ENCODE measurements at regions not wholly inside any gene's neighbourhood (a gene's known extent, or its start where the extent isn't known, plus 50 kb on each side); places are given as distances from the start of the nearest gene placed in this dataset.

DNA sequence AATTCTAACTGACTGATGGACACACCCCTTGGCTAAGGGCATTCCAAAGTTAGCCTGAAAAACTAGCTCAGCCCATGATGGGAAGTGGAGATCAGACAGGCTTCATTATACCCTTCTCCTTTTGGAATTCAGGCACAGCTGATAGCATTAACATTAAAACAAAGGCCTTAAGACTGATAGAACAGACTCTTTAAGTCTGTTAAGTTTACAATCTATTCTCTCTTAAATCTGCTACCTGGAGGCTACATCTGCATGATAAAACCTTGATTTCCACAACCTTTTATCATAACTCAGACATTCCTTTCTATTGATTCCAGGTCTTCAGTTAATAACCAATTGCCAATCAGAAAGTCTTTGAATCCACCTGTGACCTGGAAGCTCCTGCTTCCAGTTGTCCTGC, 281.4 kb downstream of the TUSC1 start:
- TF ChIP-seq ZNF446 (CRISPR knock-in tag; IDR thresholded peaks at IDR 0.05) = no peak
- TF ChIP-seq NKX3-1 (CRISPR knock-in tag; IDR thresholded peaks at IDR 0.05) = no peak
- TF ChIP-seq TBP (CRISPR knock-in tag; IDR thresholded peaks at IDR 0.05) = no peak
- no peak for TF ChIP-seq ZNF3 (CRISPR knock-in tag; IDR thresholded peaks at IDR 0.05)
- no peak for TF ChIP-seq ZBTB7B (CRISPR knock-in tag; IDR thresholded peaks at IDR 0.05)
- TF ChIP-seq, protein P1, sequence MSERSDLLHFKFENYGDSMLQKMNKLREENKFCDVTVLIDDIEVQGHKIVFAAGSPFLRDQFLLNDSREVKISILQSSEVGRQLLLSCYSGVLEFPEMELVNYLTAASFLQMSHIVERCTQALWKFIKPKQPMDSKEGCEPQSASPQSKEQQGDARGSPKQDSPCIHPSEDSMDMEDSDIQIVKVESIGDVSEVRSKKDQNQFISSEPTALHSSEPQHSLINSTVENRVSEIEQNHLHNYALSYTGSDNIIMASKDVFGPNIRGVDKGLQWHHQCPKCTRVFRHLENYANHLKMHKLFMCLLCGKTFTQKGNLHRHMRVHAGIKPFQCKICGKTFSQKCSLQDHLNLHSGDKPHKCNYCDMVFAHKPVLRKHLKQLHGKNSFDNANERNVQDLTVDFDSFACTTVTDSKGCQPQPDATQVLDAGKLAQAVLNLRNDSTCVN (CRISPR knock-in tag; IDR thresholded peaks at IDR 0.05; ENCODE audit: borderline replicate concordance) = no peak
- TF ChIP-seq HOXA5 (CRISPR knock-in tag; IDR thresholded peaks at IDR 0.05) = no peak
- TF ChIP-seq, protein P2, sequence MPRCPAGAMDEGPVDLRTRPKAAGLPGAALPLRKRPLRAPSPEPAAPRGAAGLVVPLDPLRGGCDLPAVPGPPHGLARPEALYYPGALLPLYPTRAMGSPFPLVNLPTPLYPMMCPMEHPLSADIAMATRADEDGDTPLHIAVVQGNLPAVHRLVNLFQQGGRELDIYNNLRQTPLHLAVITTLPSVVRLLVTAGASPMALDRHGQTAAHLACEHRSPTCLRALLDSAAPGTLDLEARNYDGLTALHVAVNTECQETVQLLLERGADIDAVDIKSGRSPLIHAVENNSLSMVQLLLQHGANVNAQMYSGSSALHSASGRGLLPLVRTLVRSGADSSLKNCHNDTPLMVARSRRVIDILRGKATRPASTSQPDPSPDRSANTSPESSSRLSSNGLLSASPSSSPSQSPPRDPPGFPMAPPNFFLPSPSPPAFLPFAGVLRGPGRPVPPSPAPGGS (CRISPR knock-in tag; IDR thresholded peaks at IDR 0.05) = no peak
- TF ChIP-seq THYN1 (CRISPR knock-in tag; IDR thresholded peaks at IDR 0.05; ENCODE audit: borderline replicate concordance, low read depth) = no peak
- TF ChIP-seq RBM22 (optimal IDR thresholded peaks at IDR 0.05; ENCODE audit: low read length) = no peak
- no peak for TF ChIP-seq ZNF720 (CRISPR knock-in tag; IDR thresholded peaks at IDR 0.05)
- no peak for TF ChIP-seq ZNF564 (CRISPR knock-in tag; IDR thresholded peaks at IDR 0.05)
- DNase-seq (ENCODE audit: low spot score) (no peak), FAIRE-seq (no peak), ATAC-seq (no peak)
- Histone ChIP-seq H3K4me1 (ENCODE audit: insufficient read depth, low read length) (no peaks in the 10 kb centered on the region), H3K27ac (ENCODE audit: extremely low read length, insufficient read depth, low read length) (no peak overlapping the region), H3K4me2 (ENCODE audit: low read depth, low read length) (no peak overlapping the region), H4K20me1 (ENCODE audit: insufficient read depth, low read length) (no peaks in the 10 kb centered on the region), H3K4me3 (replicated peaks in 1 of 3; ENCODE audit: insufficient read depth in 1 of 3, low read depth in 2 of 3, low read length in 3 of 3) (no peak overlapping the region), H3K79me2 (ENCODE audit: insufficient read depth, low read length) (no peaks in the 10 kb centered on the region), H3K36me3 (replicated peaks in 1 of 2; ENCODE audit: control insufficient read depth in 1 of 2, insufficient read depth in 2 of 2, low read length in 2 of 2) (no peaks in the 10 kb centered on the region), H3K9ac (ENCODE audit: insufficient read depth, low read depth, low read length) (no peak overlapping the region), H3K9me3 (ENCODE audit: low read length) (peaks cover 50% of the 10 kb centered on the region), H3K27me3 (ENCODE audit: control insufficient read depth in 1 of 2, insufficient read depth in 2 of 2, low read length in 2 of 2) (no peaks in the 10 kb centered on the region), H2AFZ (ENCODE audit: low read length) (no peak overlapping the region)
- CTCF ChIA-PET (ENCODE audit: low intra/inter-chr PET ratio, low total read pairs) = no interaction called here
- in situ Hi-C loops (cut with HindIII; ENCODE audit: extremely low pct_ligation_motif_present, low pct_unique_long_range_greater_than_20kb) (no loop called here), intact Hi-C loops (cut with micrococcal nuclease; ENCODE audit: unreplicated experiment) (no loop called here)
- BruUV-seq (replicated peaks) = no TSS peak
- POLR2A ChIA-PET = no interaction called here

Measured in HepG2 (cell line).